MCF 10A (cell line): ENCODE measurements at regions not wholly inside any gene's neighbourhood (a gene's known extent, or its start where the extent isn't known, plus 50 kb on each side); places are given as distances from the start of the nearest gene placed in this dataset.

Source experiments
- BruUV-seq: library from RNA; stranded (reverse); fragments of 400-500 nt; replicated peaks from 2 replicates; lab custom pipeline; 2021; lab: Mats Ljungman, UMichigan
- CTCF ChIA-PET: fragments of 300-600 bp; sonication (Branson Sonifier 250); formaldehyde crosslinking; extraction: SDS; loops from one replicate; lab custom pipeline; 2021; ENCODE audit warnings: antibody characterized with exemption, inconsistent platforms; lab: Yijun Ruan, JAX
- POLR2A ChIA-PET: fragments of 300-600, 350-650 bp; sonication (Branson Sonifier 250); formaldehyde crosslinking; extraction: SDS; loops from one replicate; lab custom pipeline; 2020; ENCODE audit warnings: antibody characterized with exemption, inconsistent platforms; lab: Yijun Ruan, JAX
- DNase-seq: peaks from one replicate; pipeline ENCODE4 v3.0.0-alpha.2; 2018; ENCODE audit not compliant: unreplicated experiment
- H3K27ac Mint-ChIP-seq: one replicate; pipeline ENCODE4 v1.8.0; 2022; ENCODE audit warnings: mild to moderate bottlenecking, low read depth, mixed read lengths; ENCODE audit not compliant: unreplicated experiment
- H3K27me3 Mint-ChIP-seq: one replicate; pipeline ENCODE4 v1.8.0; 2022; ENCODE audit warnings: mixed read lengths; ENCODE audit not compliant: insufficient read depth, unreplicated experiment
- H3K36me3 Mint-ChIP-seq: one replicate; pipeline ENCODE4 v1.8.0; 2022; ENCODE audit warnings: mild to moderate bottlenecking, moderate library complexity, mixed read lengths; ENCODE audit not compliant: insufficient read depth, unreplicated experiment
- H3K4me1 Mint-ChIP-seq: one replicate; pipeline ENCODE4 v1.8.0; 2022; ENCODE audit warnings: mixed read lengths; ENCODE audit not compliant: insufficient read depth, unreplicated experiment
- H3K4me3 Mint-ChIP-seq: one replicate; pipeline ENCODE4 v1.8.0; 2022; ENCODE audit warnings: mild to moderate bottlenecking, moderate library complexity, mixed read lengths; ENCODE audit not compliant: unreplicated experiment
- H3K9me3 Mint-ChIP-seq: one replicate; pipeline ENCODE4 v1.8.0; 2022; ENCODE audit warnings: mixed read lengths; ENCODE audit not compliant: unreplicated experiment
- intact Hi-C: fragments of 100-400 bp; cut with micrococcal nuclease; formaldehyde crosslinking; loops from 2 replicates; pipeline ENCODE4 v1.14.1; 2022
- TF ChIP-seq, protein P1 (sequence below): fragments of 200-600 bp; IDR thresholded peaks from one replicate; pipeline ENCODE4 v1.8.0; 2022; ENCODE audit warnings: antibody characterized with exemption, mild to moderate bottlenecking; ENCODE audit not compliant: unreplicated experiment

DNA sequence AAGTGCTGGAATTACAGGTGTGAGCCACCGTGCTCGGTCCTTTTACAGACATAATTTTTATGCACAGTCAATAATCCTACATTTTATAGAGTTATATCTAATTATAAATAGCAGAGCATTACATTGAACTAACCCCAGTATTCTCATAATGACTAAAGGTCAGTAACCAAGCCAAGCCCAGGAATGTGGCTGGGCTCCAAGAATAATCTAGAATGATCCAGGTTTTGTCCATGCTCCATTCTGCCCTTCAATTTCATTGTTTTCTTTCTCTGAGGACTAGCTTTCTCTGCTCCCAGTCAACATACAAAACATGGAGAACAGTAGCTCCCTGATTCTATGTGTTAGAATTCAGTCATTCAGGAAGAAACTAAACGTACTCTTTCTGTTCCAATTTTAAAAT lies 92.1 kb upstream of the KRR1 start:
- Mint-ChIP-seq H3K27ac (no peak overlapping the region), H3K4me3 (no peak overlapping the region), H3K9me3 (no peaks in the 10 kb centered on the region), H3K36me3 (no peaks in the 10 kb centered on the region), H3K27me3 (no peaks in the 10 kb centered on the region), H3K4me1 (peaks cover 5% of the 10 kb centered on the region)
- no TSS peak for BruUV-seq
- TF ChIP-seq, protein P1, sequence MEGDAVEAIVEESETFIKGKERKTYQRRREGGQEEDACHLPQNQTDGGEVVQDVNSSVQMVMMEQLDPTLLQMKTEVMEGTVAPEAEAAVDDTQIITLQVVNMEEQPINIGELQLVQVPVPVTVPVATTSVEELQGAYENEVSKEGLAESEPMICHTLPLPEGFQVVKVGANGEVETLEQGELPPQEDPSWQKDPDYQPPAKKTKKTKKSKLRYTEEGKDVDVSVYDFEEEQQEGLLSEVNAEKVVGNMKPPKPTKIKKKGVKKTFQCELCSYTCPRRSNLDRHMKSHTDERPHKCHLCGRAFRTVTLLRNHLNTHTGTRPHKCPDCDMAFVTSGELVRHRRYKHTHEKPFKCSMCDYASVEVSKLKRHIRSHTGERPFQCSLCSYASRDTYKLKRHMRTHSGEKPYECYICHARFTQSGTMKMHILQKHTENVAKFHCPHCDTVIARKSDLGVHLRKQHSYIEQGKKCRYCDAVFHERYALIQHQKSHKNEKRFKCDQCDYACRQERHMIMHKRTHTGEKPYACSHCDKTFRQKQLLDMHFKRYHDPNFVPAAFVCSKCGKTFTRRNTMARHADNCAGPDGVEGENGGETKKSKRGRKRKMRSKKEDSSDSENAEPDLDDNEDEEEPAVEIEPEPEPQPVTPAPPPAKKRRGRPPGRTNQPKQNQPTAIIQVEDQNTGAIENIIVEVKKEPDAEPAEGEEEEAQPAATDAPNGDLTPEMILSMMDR: no peak
- intact Hi-C loops: no loop called here
- DNase-seq: peak; percentile 63
- ChIA-PET POLR2A (no interaction called here), CTCF (no interaction called here)

DNA sequence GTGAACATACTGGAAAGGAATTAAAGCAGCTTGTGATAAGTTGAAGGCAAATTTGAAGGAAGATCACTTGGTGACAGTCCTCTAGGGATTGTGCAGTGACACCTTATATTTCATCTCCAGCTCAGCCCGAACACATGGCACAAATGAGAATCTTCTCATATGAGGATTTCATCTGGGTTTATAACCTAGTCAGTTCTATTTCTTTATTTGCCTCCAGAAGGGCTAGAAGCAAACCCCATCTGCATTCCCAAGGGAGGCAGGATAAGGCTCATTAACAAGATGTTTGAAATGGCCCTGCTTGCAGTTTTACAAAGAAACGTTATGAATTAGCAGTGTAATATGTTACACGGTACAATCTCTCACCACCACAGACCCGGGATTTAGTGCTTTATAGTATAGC lies 90.7 kb upstream of the KRR1 start:
- Mint-ChIP-seq H3K36me3 (no peaks in the 10 kb centered on the region), H3K27me3 (no peaks in the 10 kb centered on the region), H3K27ac (no peak overlapping the region), H3K4me1 (peaks cover 5% of the 10 kb centered on the region), H3K9me3 (no peaks in the 10 kb centered on the region), H3K4me3 (no peak overlapping the region)
- TF ChIP-seq, protein P1: no peak
- no TSS peak for BruUV-seq
- ChIA-PET POLR2A (no interaction called here), CTCF (interaction anchor here (0.6 to 1.9 kb wide), 3 partner anchors 22 to 425 kb away, joined by 3 to 13 read pairs (median 4); no protein-coding TSS in a partner anchor)
- intact Hi-C loops: no loop called here
- DNase-seq: no peak

DNA sequence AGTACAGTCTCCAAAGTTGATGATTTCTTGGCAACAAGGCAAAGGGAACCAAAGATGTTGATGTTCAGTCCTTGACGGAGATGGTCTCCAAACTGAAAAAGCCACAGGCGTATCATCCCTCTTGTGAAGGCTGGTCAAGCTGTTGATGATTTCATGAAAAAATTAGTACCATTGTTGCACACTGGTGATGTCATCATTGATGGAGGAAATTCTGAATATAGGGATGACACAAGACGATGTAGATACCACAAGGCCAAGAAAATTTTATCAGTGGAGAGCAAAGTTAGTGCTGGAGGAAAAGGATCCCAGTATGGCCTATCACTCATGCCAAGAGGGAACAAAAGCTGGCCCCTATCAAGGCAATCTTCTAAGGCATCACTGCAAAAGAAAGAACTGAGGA lies 88.7 kb upstream of the KRR1 start:
- Mint-ChIP-seq H3K4me1 (no peaks in the 10 kb centered on the region), H3K27ac (no peak overlapping the region), H3K36me3 (no peaks in the 10 kb centered on the region), H3K4me3 (no peak overlapping the region), H3K27me3 (no peaks in the 10 kb centered on the region), H3K9me3 (no peaks in the 10 kb centered on the region)
- DNase-seq: no peak
- CTCF ChIA-PET: interaction anchor here (0.7 to 1.2 kb wide), 2 partner anchors 72 to 748 kb away, joined by 3 read pairs; partner anchors contain the start of gene BBS10
- TF ChIP-seq, protein P1: no peak
- intact Hi-C loops: no loop called here
- POLR2A ChIA-PET: interaction anchor here (0.5 kb wide), 1 partner anchor 112 kb away, joined by 4 read pairs; no protein-coding TSS in a partner anchor
- BruUV-seq: no TSS peak

DNA sequence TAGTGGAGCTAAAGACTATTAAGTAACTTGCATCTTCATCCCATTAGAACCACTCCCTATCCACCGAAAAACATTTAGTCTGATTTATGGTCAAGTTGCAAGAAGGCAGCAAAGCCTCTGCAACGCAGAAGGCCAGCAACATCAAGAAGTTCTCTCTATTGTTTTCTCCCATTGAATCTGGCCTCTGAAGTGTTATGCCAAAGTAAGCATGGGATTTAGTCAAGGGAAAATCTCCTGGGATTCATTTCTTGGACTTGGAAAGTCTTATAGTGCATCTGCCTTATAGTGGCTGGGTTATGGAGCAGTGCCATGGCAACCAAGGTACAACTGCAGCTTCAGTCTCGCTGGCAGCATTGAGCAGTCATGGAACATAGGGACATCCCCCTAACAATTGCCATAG lies 87.7 kb upstream of the KRR1 start:
- Mint-ChIP-seq H3K4me1 (no peaks in the 10 kb centered on the region), H3K36me3 (no peaks in the 10 kb centered on the region), H3K27ac (no peak overlapping the region), H3K27me3 (no peaks in the 10 kb centered on the region), H3K4me3 (no peak overlapping the region), H3K9me3 (no peaks in the 10 kb centered on the region)
- no TSS peak for BruUV-seq
- DNase-seq: no peak
- TF ChIP-seq, protein P1: no peak
- ChIA-PET CTCF (interaction anchor here (1.0 kb wide), 1 partner anchor 39 kb away, joined by 4 read pairs; no protein-coding TSS in a partner anchor), POLR2A (no interaction called here)
- intact Hi-C loops: no loop called here
